Activated T-cell treated with anti-CD3 and anti-CD28 coated beads, Interleukin-2, amount 50 U/mL, for 72 hours (primary cell): ENCODE measurements at regions not wholly inside any gene's neighbourhood (a gene's known extent, or its start where the extent isn't known, plus 50 kb on each side); places are given as distances from the start of the nearest gene placed in this dataset.
"Not testable (repeated sequence)": the region's sequence is repeated elsewhere in the genome, so short reads cannot be mapped to it uniquely, and the experiment has no call there.

Experiments
- ATAC-seq, 2 donors: fragments of 150-1000 bp; cut with Tn5 transposase; replicated peaks in 1 of 2; 2 replicates each; pipeline ENCODE4 v1.10.0; 2021; ENCODE audit warnings: moderate library complexity in 2 of 2, mild to moderate bottlenecking in 1 of 2
- DNase-seq, 2 donors: peaks; one replicate each; pipeline ENCODE4 v3.0.0; 2021 to 2022; ENCODE audit warnings: mixed read lengths in 1 of 2
- H3K27ac Mint-ChIP-seq: one replicate; pipeline ENCODE4 v1.8.0; 2022; ENCODE audit warnings: mild to moderate bottlenecking, moderate library complexity, mixed read lengths
- H3K27me3 Mint-ChIP-seq: one replicate; pipeline ENCODE4 v1.8.0; 2022; ENCODE audit warnings: low read depth, mixed read lengths
- H3K36me3 Mint-ChIP-seq, 2 donors: one replicate each; pipeline ENCODE4 v1.8.0; 2022; ENCODE audit warnings: mixed read lengths in 2 of 2, mild to moderate bottlenecking in 1 of 2; ENCODE audit not compliant: insufficient read depth in 2 of 2
- H3K4me1 Mint-ChIP-seq: one replicate; pipeline ENCODE4 v1.8.0; 2022; ENCODE audit warnings: low read depth, mixed read lengths
- H3K4me3 Mint-ChIP-seq, 2 donors: one replicate each; pipeline ENCODE4 v1.8.0; 2022; ENCODE audit warnings: mild to moderate bottlenecking in 2 of 2, mixed read lengths in 2 of 2, moderate library complexity in 2 of 2
- H3K9me3 Mint-ChIP-seq, 2 donors: one replicate each; pipeline ENCODE4 v1.8.0; 2022; ENCODE audit warnings: mixed read lengths in 2 of 2

GRCh38 chr12:82595941-82596340, 90.8 kb upstream of the TMTC2 start:
- no peaks in the 10 kb centered on the region for H3K36me3 Mint-ChIP-seq
- H3K27ac Mint-ChIP-seq: no peak overlapping the region
- ATAC-seq (no peak), DNase-seq (no peak)
- no peaks in the 10 kb centered on the region for H3K27me3 Mint-ChIP-seq
- no peak overlapping the region for H3K4me3 Mint-ChIP-seq
- peaks cover 3 to 5% of the 10 kb centered on the region in 2 donors for H3K9me3 Mint-ChIP-seq
- H3K4me1 Mint-ChIP-seq: no peaks in the 10 kb centered on the region

DNA sequence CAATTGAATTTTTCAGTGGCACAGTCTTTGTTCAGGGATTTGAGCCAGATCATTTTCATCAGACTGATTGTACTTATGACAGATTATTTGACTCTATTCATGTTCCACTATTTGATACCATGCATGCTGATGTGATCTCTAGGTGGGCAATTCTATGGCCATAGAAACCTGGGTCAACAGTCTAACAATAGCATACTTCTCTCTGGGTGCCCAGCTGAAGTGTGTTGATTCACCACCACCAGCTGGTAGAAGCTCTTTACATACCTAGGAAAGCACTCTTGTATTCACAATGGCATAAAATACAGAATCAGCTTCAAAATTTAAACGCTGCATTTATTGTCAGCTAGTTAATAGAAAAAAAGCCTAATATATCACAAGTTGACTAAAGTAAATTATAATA, 90.2 kb upstream of the TMTC2 start:
- H3K27ac Mint-ChIP-seq: no peak overlapping the region
- DNase-seq: no peak
- H3K36me3 Mint-ChIP-seq: no peaks in the 10 kb centered on the region
- H3K27me3 Mint-ChIP-seq: no peaks in the 10 kb centered on the region
- H3K4me3 Mint-ChIP-seq: no peak overlapping the region
- no peaks in the 10 kb centered on the region for H3K4me1 Mint-ChIP-seq
- no peak for ATAC-seq
- peaks cover 3 to 5% of the 10 kb centered on the region in 2 donors for H3K9me3 Mint-ChIP-seq

DNA sequence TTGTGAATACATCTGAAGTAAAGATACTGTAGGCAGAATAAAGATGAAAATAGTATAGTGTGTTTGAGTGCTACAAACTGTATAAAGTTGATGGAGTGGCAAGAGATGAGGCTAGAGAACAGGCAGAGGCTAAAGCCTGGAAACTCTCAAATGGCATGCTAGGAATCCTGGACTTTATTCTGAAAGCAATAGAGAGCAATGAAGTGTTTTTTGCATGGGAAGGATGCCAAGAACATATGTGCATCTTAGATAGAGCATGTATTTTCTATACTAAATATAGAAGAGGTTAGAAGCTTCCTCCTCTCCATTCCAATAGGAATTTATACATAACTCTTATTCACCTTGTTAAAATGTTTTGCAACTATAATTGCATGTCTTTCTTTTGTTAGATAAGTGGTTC, 86.3 kb upstream of the TMTC2 start:
- no peaks in the 10 kb centered on the region for H3K4me1 Mint-ChIP-seq
- H3K9me3 Mint-ChIP-seq: peaks cover 0 to 3% of the 10 kb centered on the region in 2 donors
- no peak overlapping the region for H3K4me3 Mint-ChIP-seq
- H3K27me3 Mint-ChIP-seq: no peaks in the 10 kb centered on the region
- no peaks in the 10 kb centered on the region for H3K36me3 Mint-ChIP-seq
- ATAC-seq (no peak), DNase-seq (no peak)
- H3K27ac Mint-ChIP-seq: no peak overlapping the region

DNA sequence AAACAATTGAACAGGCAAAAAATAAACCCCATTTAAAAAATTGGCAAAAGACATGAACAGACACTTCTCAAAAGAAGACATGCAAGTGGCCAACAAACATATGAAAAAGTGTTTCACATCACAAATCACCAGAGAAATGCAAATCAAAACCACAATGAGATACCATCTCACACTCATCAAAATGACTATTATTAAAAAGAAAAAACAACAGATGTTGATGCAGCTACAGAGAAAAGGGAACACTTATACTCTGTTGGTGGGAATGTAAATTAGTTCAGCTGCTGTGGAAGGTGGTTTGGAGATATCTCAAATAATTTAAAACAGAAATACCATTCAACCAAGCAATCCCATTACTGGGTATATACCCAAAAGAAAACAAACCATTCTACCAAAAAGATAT, 83.1 kb upstream of the TMTC2 start:
- H3K4me3 Mint-ChIP-seq, H3K27ac Mint-ChIP-seq, H3K27me3 Mint-ChIP-seq, H3K4me1 Mint-ChIP-seq, DNase-seq, ATAC-seq, H3K36me3 Mint-ChIP-seq, H3K9me3 Mint-ChIP-seq: not testable (repeated sequence)

- H3K4me1 Mint-ChIP-seq: no peaks in the 10 kb centered on the region
- no peak overlapping the region for H3K4me3 Mint-ChIP-seq
- H3K27me3 Mint-ChIP-seq: no peaks in the 10 kb centered on the region
- H3K9me3 Mint-ChIP-seq: peaks cover 2 to 4% of the 10 kb centered on the region in 2 donors
- H3K36me3 Mint-ChIP-seq: no peaks in the 10 kb centered on the region
- DNase-seq (no peak), ATAC-seq (no peak)
- no peak overlapping the region for H3K27ac Mint-ChIP-seq
These were observed 81.6 kb upstream of the TMTC2 start for GRCh38 chr12:82605115-82605514.

DNA sequence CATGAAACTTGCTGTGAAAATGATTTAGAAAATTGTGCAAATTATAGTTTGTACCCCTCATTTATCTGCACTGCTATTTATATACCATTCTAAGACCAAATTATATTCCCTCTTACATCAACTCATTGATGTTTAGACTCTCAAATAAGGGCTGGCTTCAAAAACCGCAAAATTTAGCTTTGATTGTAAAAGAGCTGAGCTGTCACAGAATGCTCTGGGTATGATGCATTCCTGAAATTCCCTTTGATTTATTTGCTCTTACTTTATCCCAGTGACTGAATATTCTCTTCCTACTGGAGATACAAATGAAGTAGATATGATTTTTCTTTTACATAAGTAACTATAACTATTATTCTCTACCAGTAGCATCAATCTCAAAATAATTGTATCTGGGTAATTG, 78.0 kb upstream of the TMTC2 start:
- no peaks in the 10 kb centered on the region for H3K4me1 Mint-ChIP-seq
- no peak for ATAC-seq

DNA sequence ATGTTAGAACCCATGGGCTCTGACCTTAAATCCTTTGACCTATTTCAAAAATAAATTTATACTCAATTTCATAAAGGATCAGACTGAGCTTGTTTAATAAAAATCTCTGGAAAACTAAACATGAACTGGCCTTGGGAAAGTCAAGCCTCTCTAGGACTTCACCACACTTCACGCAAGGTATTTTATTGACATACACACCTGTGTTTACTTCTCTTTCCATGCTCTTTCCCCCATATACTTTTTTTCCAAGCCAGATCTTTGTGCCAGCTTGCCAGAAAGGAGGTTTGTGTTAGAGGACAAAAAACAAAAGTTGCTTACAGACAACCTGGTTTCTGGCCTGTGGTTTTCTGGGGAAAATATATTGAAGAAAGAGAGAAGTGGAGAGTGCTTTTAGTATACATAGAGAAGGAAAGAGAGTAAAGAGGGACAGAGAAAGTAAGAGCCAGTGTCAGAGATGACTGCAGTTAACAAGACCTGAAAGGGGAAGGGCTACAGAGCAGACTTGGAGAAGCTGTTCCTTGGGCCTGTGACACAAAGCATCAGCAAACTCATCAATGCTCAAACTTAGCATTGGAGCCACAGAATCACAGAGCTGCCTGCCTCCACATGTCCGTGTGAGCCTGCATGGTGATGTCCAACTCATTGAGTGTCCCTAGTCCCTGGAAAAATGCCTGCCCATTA, 77.3 kb upstream of the TMTC2 start:
- ATAC-seq (no peak), DNase-seq (no peak)
- H3K9me3 Mint-ChIP-seq: peaks cover 2 to 4% of the 10 kb centered on the region in 2 donors
- no peaks in the 10 kb centered on the region for H3K36me3 Mint-ChIP-seq
- H3K27ac Mint-ChIP-seq: no peak overlapping the region
- H3K4me1 Mint-ChIP-seq: no peaks in the 10 kb centered on the region
- no peak overlapping the region for H3K4me3 Mint-ChIP-seq
- H3K27me3 Mint-ChIP-seq: no peaks in the 10 kb centered on the region

More for the DNA sequence above, 78.0 kb upstream of the TMTC2 start:
- H3K4me3 Mint-ChIP-seq: no peak overlapping the region
- H3K9me3 Mint-ChIP-seq: peaks cover 2 to 4% of the 10 kb centered on the region in 2 donors
- no peak overlapping the region for H3K27ac Mint-ChIP-seq
- no peaks in the 10 kb centered on the region for H3K36me3 Mint-ChIP-seq
- no peaks in the 10 kb centered on the region for H3K27me3 Mint-ChIP-seq
- no peak for DNase-seq

DNA sequence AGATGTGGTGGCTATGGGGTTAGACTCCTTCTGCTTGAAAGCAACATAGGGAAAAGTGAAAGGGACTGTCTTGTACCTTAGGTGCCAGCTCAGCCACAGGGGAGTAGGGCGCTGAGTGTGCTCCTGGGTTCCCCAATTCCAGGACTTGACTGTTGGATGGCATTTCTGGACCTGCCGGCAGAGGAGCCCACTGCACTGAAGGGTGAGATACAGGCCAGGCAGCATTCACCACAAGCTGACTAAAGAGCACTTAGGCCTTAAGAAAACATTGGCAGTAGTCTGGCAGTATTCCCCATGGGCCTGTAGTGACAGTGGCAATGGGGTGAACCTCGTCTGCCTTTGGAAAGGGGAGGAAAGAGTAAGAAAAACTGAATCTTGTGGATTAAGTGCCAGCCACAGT, 67.1 kb upstream of the TMTC2 start:
- H3K9me3 Mint-ChIP-seq: peaks cover 0 to 6% of the 10 kb centered on the region in 2 donors
- no peak overlapping the region for H3K27ac Mint-ChIP-seq
- ATAC-seq (no peak), DNase-seq (no peak)
- no peaks in the 10 kb centered on the region for H3K4me1 Mint-ChIP-seq
- no peak overlapping the region for H3K4me3 Mint-ChIP-seq
- H3K27me3 Mint-ChIP-seq: no peaks in the 10 kb centered on the region
- H3K36me3 Mint-ChIP-seq: no peaks in the 10 kb centered on the region

GRCh38 chr12:82620917-82621316, 65.8 kb upstream of the TMTC2 start:
- no peak for DNase-seq
- Mint-ChIP-seq H3K27me3 (no peaks in the 10 kb centered on the region), H3K36me3 (no peaks in the 10 kb centered on the region), H3K4me3 (no peak overlapping the region), H3K9me3 (peaks cover 0 to 3% of the 10 kb centered on the region in 2 donors), H3K4me1 (no peaks in the 10 kb centered on the region), H3K27ac (no peak overlapping the region)
- no peak for ATAC-seq

DNA sequence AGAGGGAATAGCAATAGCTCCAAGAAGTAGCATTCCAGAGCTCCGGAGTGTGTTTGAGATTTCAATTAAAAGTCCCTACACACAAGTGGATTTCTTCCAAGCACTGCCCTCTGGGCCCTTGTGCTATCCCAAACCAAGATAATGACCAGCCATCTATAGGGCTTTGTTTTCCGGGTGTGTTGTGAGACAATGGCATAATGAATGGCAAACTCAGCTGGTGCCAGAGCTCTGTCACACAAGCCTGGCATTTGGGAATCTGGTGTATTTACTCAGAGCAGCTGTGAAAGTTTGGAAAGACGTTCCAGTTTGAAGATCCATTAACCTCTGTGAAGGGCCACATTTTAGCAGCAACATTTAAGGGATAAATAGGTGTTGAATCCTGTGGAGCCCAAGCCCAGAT, 61.2 kb upstream of the TMTC2 start:
- Mint-ChIP-seq H3K9me3 (no peaks in the 10 kb centered on the region), H3K4me1 (no peaks in the 10 kb centered on the region), H3K27me3 (no peaks in the 10 kb centered on the region), H3K36me3 (no peaks in the 10 kb centered on the region), H3K4me3 (no peak overlapping the region), H3K27ac (no peak overlapping the region)
- no peak for DNase-seq
- no peak for ATAC-seq

DNA sequence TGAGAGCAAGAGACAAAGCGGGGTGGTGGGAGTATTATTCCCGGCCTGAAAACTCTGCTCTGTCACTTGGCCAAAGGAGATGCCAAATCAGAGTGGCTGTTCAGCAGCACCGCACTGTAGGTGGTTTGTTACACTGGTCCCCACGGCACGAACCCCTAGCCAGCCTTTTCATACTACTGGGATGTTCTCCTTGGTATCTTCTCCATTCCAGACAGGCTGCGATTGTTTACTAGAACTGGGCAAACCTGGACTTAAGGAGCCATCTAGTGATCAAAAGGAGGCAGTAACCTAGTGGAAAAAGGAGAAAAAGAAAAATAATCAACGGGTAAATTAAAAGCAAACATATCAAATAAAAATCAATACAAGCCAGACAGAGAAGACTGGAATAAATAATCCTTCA, 58.9 kb upstream of the TMTC2 start:
- ATAC-seq (no peak), DNase-seq (no peak)
- Mint-ChIP-seq H3K9me3 (peaks cover 0 to 1% of the 10 kb centered on the region in 2 donors), H3K4me1 (no peaks in the 10 kb centered on the region), H3K4me3 (no peak overlapping the region), H3K27ac (no peak overlapping the region), H3K27me3 (no peaks in the 10 kb centered on the region), H3K36me3 (no peaks in the 10 kb centered on the region)

DNA sequence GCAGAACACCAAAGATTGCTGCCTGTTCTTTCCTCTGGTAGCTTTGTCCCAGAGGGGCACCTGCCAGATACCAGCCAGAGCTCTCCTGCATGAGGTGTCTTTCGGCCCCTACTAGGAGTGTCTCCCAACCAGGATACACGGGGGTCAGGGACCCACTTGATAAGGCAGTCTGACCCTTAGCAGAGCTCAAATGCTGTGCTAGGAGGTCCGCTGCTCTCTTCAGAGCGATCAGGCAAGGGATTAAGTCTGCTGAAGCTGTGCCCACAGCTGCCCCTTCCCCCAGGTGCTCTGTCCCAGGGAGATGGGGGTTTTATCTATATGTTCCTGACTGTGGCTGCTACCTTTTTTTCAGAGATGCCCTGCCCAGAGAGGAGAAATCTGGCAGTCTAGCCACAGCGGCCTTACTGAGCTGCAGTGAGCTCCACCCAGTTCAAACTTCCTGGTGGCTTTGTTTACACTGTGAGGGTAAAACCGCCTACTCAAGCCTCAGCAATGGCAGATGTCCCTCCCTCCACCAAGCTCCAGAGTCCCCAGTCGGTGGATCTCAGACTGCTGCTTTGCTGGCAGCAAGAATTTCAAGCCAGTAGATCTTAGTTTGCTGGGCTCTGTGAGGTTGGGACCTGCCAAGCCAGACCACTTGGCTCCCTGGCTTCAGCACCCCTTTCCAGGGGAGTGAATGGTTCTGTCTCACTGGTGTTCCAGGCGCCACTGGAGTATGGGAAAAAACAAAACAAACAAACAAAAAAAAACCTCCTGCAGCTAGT, 52.0 kb upstream of the TMTC2 start:
- not testable (repeated sequence) for H3K27ac Mint-ChIP-seq, ATAC-seq, DNase-seq, H3K4me3 Mint-ChIP-seq, H3K4me1 Mint-ChIP-seq, H3K36me3 Mint-ChIP-seq, H3K27me3 Mint-ChIP-seq, H3K9me3 Mint-ChIP-seq

GRCh38 chr12:82635263-82635662, 51.4 kb upstream of the TMTC2 start:
- no peak overlapping the region for H3K27ac Mint-ChIP-seq
- no peaks in the 10 kb centered on the region for H3K36me3 Mint-ChIP-seq
- no peak for DNase-seq
- H3K27me3 Mint-ChIP-seq: no peaks in the 10 kb centered on the region
- no peak overlapping the region for H3K4me3 Mint-ChIP-seq
- no peaks in the 10 kb centered on the region for H3K4me1 Mint-ChIP-seq
- peaks cover 0 to 1% of the 10 kb centered on the region in 2 donors for H3K9me3 Mint-ChIP-seq
- ATAC-seq: no peak
